ENCODE measurements at regions not wholly inside any gene's neighbourhood (a gene's known extent, or its start where the extent isn't known, plus 50 kb on each side); places are given as distances from the start of the nearest gene placed in this dataset.
A peak's percentile ranks its signal among the peaks of the same experiment; 100 is the strongest.
"Not testable (repeated sequence)": the region's sequence is repeated elsewhere in the genome, so short reads cannot be mapped to it uniquely, and the experiment has no call there.

DNA sequence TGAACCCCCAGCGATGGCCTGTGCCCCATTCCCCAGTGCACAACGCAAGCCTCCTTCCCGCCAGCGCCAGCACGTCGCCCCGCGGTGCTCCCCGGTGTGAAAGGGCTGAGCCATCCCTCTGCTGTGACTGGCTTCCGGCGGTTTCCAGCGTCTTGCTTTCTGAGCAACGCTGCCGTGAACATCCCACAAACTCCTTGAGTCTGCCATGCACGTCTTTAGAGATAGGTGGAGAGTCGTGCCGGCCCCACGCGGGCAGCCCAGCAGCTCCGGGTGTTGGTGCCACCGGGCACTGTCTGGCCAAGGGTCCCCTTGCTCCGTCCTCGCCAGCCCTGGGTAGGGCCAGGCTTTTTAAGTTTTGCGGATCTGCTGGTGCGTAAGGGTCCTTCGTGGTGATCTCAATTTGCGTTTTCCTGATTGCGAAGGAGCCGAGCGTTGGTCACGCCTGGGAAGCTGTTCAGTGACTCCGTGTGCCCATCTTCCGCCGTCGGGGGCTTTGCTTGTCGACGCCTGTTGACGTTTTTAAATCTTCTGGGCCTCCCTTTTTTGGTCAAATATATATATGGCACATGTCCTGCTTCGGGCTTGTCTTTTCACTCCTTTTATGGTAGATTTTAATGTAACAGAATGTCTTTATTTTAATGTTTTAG is 70.6 kb downstream of the FOXL3 start:
- Histone ChIP-seq H3T11ph (ENCODE audit: low read length) (no peak overlapping the region), H3K9me3 (ENCODE audit: control insufficient read depth, low read depth, low read length) (no peaks in the 10 kb centered on the region), H2BK20ac (ENCODE audit: low read depth, low read length, poor library complexity, severe bottlenecking) (no peak overlapping the region), H3K18ac (ENCODE audit: insufficient read length, low read depth, low read length) (no peak overlapping the region), H3K14ac (ENCODE audit: insufficient read depth, low read length) (no peak overlapping the region; the same call in 1 of the 2 replicates), H2BK5ac (ENCODE audit: insufficient read length, low read length) (no peak overlapping the region), H3K23ac (ENCODE audit: insufficient read length, low read depth, low read length) (no peak overlapping the region), H2AK5ac (ENCODE audit: insufficient read length, low read length) (no peak overlapping the region), H3K79me2 (ENCODE audit: insufficient read depth, low read length) (no peaks in the 10 kb centered on the region), H4K5ac (ENCODE audit: insufficient read length, low read depth, low read length) (no peak overlapping the region), H3K4me2 (ENCODE audit: insufficient read depth, insufficient read length, low read length) (peak overlapping the region; percentile 28), H3K9ac (ENCODE audit: extremely low read depth, insufficient read length, low read length) (no peak overlapping the region), H3K56ac (ENCODE audit: insufficient read length, low read depth, low read length) (no peak overlapping the region), H3K79me1 (ENCODE audit: insufficient read depth, low read depth, low read length, poor library complexity, severe bottlenecking) (no peaks in the 10 kb centered on the region), H3K23me2 (ENCODE audit: insufficient read length, low read depth, low read length, poor library complexity, severe bottlenecking) (no peaks in the 10 kb centered on the region), H3K4ac (ENCODE audit: low read depth, low read length) (no peak overlapping the region), H4K8ac (replicated peaks; ENCODE audit: insufficient read length, low read depth, low read length) (no peak overlapping the region), H4K20me1 (ENCODE audit: control insufficient read depth, insufficient read depth, insufficient read length) (no peaks in the 10 kb centered on the region), H3K27me3 (ENCODE audit: insufficient read depth, low read length) (peaks cover 7% of the 10 kb centered on the region; the same call in 1 of the 2 replicates), H4K91ac (ENCODE audit: insufficient read length, low read depth, low read length) (no peak overlapping the region), H3K4me1 (ENCODE audit: insufficient read depth, low read length) (no peaks in the 10 kb centered on the region), H2BK15ac (ENCODE audit: low read depth, low read length) (no peak overlapping the region), H2BK12ac (ENCODE audit: insufficient read length, low read depth, low read length) (no peak overlapping the region), H2BK120ac (ENCODE audit: low read depth, low read length, poor library complexity, severe bottlenecking) (no peak overlapping the region), H2AFZ (ENCODE audit: low read length) (no peak overlapping the region), H3K27ac (ENCODE audit: insufficient read length, low read depth, low read length) (no peak overlapping the region)
- no peak for DNase-seq
- Mint-ChIP-seq H3K4me1 (peaks cover 3 to 25% of the 10 kb centered on the region in 2 experiments; a peak in 3 of 4 replicates), H3K36me3 (ENCODE audit: insufficient read depth in 1 of 3, low read depth in 3 of 3) (no peaks in the 10 kb centered on the region; a peak in 1 of 7 replicates), H3K27ac (peak overlapping the region in 1 of 3 experiments; percentile 75; a peak in 1 of 7 replicates), H3K9me3 (no peaks in the 10 kb centered on the region; a peak in 3 of 5 replicates), H3K27me3 (ENCODE audit: low read depth) (peaks cover 13% of the 10 kb centered on the region), H3K4me3 (peak overlapping the region in 1 of 2 experiments; percentile 32; a peak in 2 of 5 replicates)
- no CpG with 5 or more reads among the region's 39 CpGs for WGBS (ENCODE audit: extremely low coverage, insufficient read length, low lambda C conversion rate)
- TF ChIP-seq, protein P1, sequence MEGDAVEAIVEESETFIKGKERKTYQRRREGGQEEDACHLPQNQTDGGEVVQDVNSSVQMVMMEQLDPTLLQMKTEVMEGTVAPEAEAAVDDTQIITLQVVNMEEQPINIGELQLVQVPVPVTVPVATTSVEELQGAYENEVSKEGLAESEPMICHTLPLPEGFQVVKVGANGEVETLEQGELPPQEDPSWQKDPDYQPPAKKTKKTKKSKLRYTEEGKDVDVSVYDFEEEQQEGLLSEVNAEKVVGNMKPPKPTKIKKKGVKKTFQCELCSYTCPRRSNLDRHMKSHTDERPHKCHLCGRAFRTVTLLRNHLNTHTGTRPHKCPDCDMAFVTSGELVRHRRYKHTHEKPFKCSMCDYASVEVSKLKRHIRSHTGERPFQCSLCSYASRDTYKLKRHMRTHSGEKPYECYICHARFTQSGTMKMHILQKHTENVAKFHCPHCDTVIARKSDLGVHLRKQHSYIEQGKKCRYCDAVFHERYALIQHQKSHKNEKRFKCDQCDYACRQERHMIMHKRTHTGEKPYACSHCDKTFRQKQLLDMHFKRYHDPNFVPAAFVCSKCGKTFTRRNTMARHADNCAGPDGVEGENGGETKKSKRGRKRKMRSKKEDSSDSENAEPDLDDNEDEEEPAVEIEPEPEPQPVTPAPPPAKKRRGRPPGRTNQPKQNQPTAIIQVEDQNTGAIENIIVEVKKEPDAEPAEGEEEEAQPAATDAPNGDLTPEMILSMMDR (conservative IDR thresholded peaks at IDR 0.05): no peak

DNA sequence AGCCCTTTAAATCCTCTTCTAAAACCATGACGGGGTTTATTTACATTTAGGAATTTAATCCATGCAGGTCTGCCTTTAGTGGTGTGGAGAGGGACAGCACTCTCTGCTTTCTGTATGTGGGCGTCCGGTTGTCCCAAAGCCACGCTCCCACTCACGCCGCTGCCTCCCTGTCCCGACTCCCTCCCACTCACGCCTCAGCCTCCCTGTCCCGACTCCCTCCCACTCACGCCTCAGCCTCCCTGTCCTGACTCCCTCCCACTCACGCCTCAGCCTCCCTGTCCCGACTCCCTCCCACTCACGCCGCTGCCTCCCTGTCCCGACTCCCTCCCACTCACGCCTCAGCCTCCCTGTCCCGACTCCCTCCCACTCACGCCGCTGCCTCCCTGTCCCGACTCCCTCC is 71.2 kb downstream of the FOXL3 start:
- not testable (repeated sequence) for H3K4me3 Mint-ChIP-seq; H3K36me3 Mint-ChIP-seq (ENCODE audit: insufficient read depth in 1 of 3, low read depth in 3 of 3); H3K27ac Mint-ChIP-seq; H3K27me3 ChIP-seq (ENCODE audit: insufficient read depth, low read length); H2AK5ac ChIP-seq (ENCODE audit: insufficient read length, low read length); H3K56ac ChIP-seq (ENCODE audit: insufficient read length, low read depth, low read length); H3K23me2 ChIP-seq (ENCODE audit: insufficient read length, low read depth, low read length, poor library complexity, severe bottlenecking); H3K9me3 ChIP-seq (ENCODE audit: control insufficient read depth, low read depth, low read length); H3K4ac ChIP-seq (ENCODE audit: low read depth, low read length); H2BK12ac ChIP-seq (ENCODE audit: insufficient read length, low read depth, low read length); H3K79me1 ChIP-seq (ENCODE audit: insufficient read depth, low read depth, low read length, poor library complexity, severe bottlenecking); H4K91ac ChIP-seq (ENCODE audit: insufficient read length, low read depth, low read length); H4K8ac ChIP-seq (replicated peaks; ENCODE audit: insufficient read length, low read depth, low read length); H3K18ac ChIP-seq (ENCODE audit: insufficient read length, low read depth, low read length); H3K4me2 ChIP-seq (ENCODE audit: insufficient read depth, insufficient read length, low read length); H4K20me1 ChIP-seq (ENCODE audit: control insufficient read depth, insufficient read depth, insufficient read length); H3K79me2 ChIP-seq (ENCODE audit: insufficient read depth, low read length); H2BK15ac ChIP-seq (ENCODE audit: low read depth, low read length); H4K5ac ChIP-seq (ENCODE audit: insufficient read length, low read depth, low read length); H3K14ac ChIP-seq (ENCODE audit: insufficient read depth, low read length); H3K9ac ChIP-seq (ENCODE audit: extremely low read depth, insufficient read length, low read length); H3K9me3 Mint-ChIP-seq; H2BK5ac ChIP-seq (ENCODE audit: insufficient read length, low read length); H2BK20ac ChIP-seq (ENCODE audit: low read depth, low read length, poor library complexity, severe bottlenecking); DNase-seq; H2AFZ ChIP-seq (ENCODE audit: low read length); H3K27ac ChIP-seq (ENCODE audit: insufficient read length, low read depth, low read length); H3K4me1 ChIP-seq (ENCODE audit: insufficient read depth, low read length); H3K23ac ChIP-seq (ENCODE audit: insufficient read length, low read depth, low read length); H3T11ph ChIP-seq (ENCODE audit: low read length); H2BK120ac ChIP-seq (ENCODE audit: low read depth, low read length, poor library complexity, severe bottlenecking)
- H3K4me1 Mint-ChIP-seq: peaks cover 7 to 31% of the 10 kb centered on the region in 2 experiments
- H3K27me3 Mint-ChIP-seq (ENCODE audit: low read depth): peaks cover 13% of the 10 kb centered on the region
- WGBS (ENCODE audit: extremely low coverage, insufficient read length, low lambda C conversion rate): no CpG with 5 or more reads among the region's 20 CpGs
